ENCODE measurements at regions not wholly inside any gene's neighbourhood (a gene's known extent, or its start where the extent isn't known, plus 50 kb on each side); places are given as distances from the start of the nearest gene placed in this dataset.
A peak's percentile ranks its signal among the peaks of the same experiment; 100 is the strongest.

- H4K20me1 ChIP-seq (ENCODE audit: insufficient read depth, low read length): no peaks in the 10 kb centered on the region
- peaks cover 8% of the 10 kb centered on the region for H3K4me1 ChIP-seq (ENCODE audit: insufficient read depth, low read length)
- no peak overlapping the region for H3K4me2 ChIP-seq (ENCODE audit: low read length)
- no peaks in the 10 kb centered on the region for H3K9me3 Mint-ChIP-seq (ENCODE audit: unreplicated experiment)
- H3K4me1 Mint-ChIP-seq (ENCODE audit: low read depth, unreplicated experiment): no peaks in the 10 kb centered on the region
- DNase-seq (ENCODE audit: low read depth): no peak
- peaks cover 12% of the 10 kb centered on the region for H3K27me3 Mint-ChIP-seq (ENCODE audit: low read depth, unreplicated experiment)
- H3K27ac Mint-ChIP-seq (ENCODE audit: unreplicated experiment): no peak overlapping the region
- TF ChIP-seq CTCF (IDR thresholded peaks at IDR 0.05; ENCODE audit: insufficient read depth, low read depth, low read length) (no peak), EZH2 (IDR thresholded peaks at IDR 0.05; ENCODE audit: insufficient read depth, low read length) (no peak)
- no peak overlapping the region for H3K9ac ChIP-seq (ENCODE audit: low read length)
- no peaks in the 10 kb centered on the region for H3K79me2 ChIP-seq (ENCODE audit: insufficient read depth, low read length)
- H3K4me3 ChIP-seq (ENCODE audit: insufficient read depth, low read depth, low read length): no peak overlapping the region
- no peaks in the 10 kb centered on the region for H3K36me3 ChIP-seq (ENCODE audit: insufficient read depth, low read length)
- no peak overlapping the region for H3K4me3 Mint-ChIP-seq (ENCODE audit: unreplicated experiment)
- H2AFZ ChIP-seq (ENCODE audit: low read depth, low read length): no peak overlapping the region
- no peaks in the 10 kb centered on the region for H3K36me3 Mint-ChIP-seq (ENCODE audit: low read depth, unreplicated experiment)
- H3K27me3 ChIP-seq (ENCODE audit: insufficient read depth, low read length): no peaks in the 10 kb centered on the region
- FAIRE-seq: no peak
- H3K27ac ChIP-seq (ENCODE audit: low read depth, low read length): no peak overlapping the region
- no peaks in the 10 kb centered on the region for H3K9me3 ChIP-seq (ENCODE audit: insufficient read depth, low read depth, low read length)
These were observed 50.8 kb upstream of the OSMR start for GRCh38 chr5:38794986-38795385.

GRCh38 chr5:38795986-38796741 is 49.6 kb upstream of the OSMR start:
- Histone ChIP-seq H3K9ac (ENCODE audit: low read length) (no peak overlapping the region), H3K9me3 (ENCODE audit: insufficient read depth, low read depth, low read length) (no peaks in the 10 kb centered on the region), H3K4me1 (ENCODE audit: insufficient read depth, low read length) (peaks cover 8% of the 10 kb centered on the region), H3K27me3 (ENCODE audit: insufficient read depth, low read length) (no peaks in the 10 kb centered on the region), H4K20me1 (ENCODE audit: insufficient read depth, low read length) (no peaks in the 10 kb centered on the region), H3K36me3 (ENCODE audit: insufficient read depth, low read length) (no peaks in the 10 kb centered on the region), H3K4me2 (ENCODE audit: low read length) (peak overlapping the region; percentile 54), H3K79me2 (ENCODE audit: insufficient read depth, low read length) (no peaks in the 10 kb centered on the region), H2AFZ (ENCODE audit: low read depth, low read length) (no peak overlapping the region), H3K27ac (ENCODE audit: low read depth, low read length) (no peak overlapping the region), H3K4me3 (ENCODE audit: insufficient read depth, low read depth, low read length) (no peak overlapping the region)
- Mint-ChIP-seq H3K4me1 (ENCODE audit: low read depth, unreplicated experiment) (no peaks in the 10 kb centered on the region), H3K27me3 (ENCODE audit: low read depth, unreplicated experiment) (peaks cover 12% of the 10 kb centered on the region), H3K36me3 (ENCODE audit: low read depth, unreplicated experiment) (no peaks in the 10 kb centered on the region), H3K4me3 (ENCODE audit: unreplicated experiment) (no peak overlapping the region), H3K9me3 (ENCODE audit: unreplicated experiment) (no peaks in the 10 kb centered on the region), H3K27ac (ENCODE audit: unreplicated experiment) (no peak overlapping the region)
- no peak for FAIRE-seq
- no peak for TF ChIP-seq CTCF (IDR thresholded peaks at IDR 0.05; ENCODE audit: insufficient read depth, low read depth, low read length)
- no peak for TF ChIP-seq EZH2 (IDR thresholded peaks at IDR 0.05; ENCODE audit: insufficient read depth, low read length)
- DNase-seq (ENCODE audit: low read depth): no peak

Measured in astrocyte (in vitro differentiated cells and primary cell).